Astrocyte of the cerebellum (primary cell): ENCODE measurements at regions not wholly inside any gene's neighbourhood (a gene's known extent, or its start where the extent isn't known, plus 50 kb on each side); places are given as distances from the start of the nearest gene placed in this dataset.

Experiments used
- DNase-seq: peaks from one replicate; pipeline ENCODE4 v3.0.0-alpha.2; 2011; ENCODE audit warnings: low read depth
- H3K4me3 ChIP-seq: 2 replicates; pipeline ENCODE4 v1.5.1; 2011; ENCODE audit warnings: mild to moderate bottlenecking, low read depth, low read length, moderate library complexity
- CTCF ChIP-seq: IDR thresholded peaks from 2 replicates; pipeline ENCODE4 v1.5.1; 2012; ENCODE audit warnings: low read length, low read depth, moderate library complexity, mild to moderate bottlenecking; ENCODE audit errors: missing control alignments
- in situ Hi-C: cut with HindIII; loops from 2 replicates; pipeline ENCODE4 v1.10.0; 2017; ENCODE audit warnings: low sequenced_read_pairs

- in situ Hi-C loops = no loop called here
- no peak overlapping the region for H3K4me3 ChIP-seq
- TF ChIP-seq CTCF = no peak
- no peak for DNase-seq
Observed at GRCh38 chr18:70659036-70659925, 370.4 kb downstream of the SOCS6 start.

GRCh38 chr18:70653671-70654070 lies 364.8 kb downstream of the SOCS6 start:
- H3K4me3 ChIP-seq = no peak overlapping the region
- TF ChIP-seq CTCF = no peak
- in situ Hi-C loops = no loop called here

GRCh38 chr18:70650878-70651277 lies 362.0 kb downstream of the SOCS6 start:
- H3K4me3 ChIP-seq = no peak overlapping the region
- in situ Hi-C loops = no loop called here
- no peak for TF ChIP-seq CTCF
- no peak for DNase-seq

More at GRCh38 chr18:70653671-70654070, 364.8 kb downstream of the SOCS6 start:
- no peak for DNase-seq

- no peak for TF ChIP-seq CTCF
- DNase-seq = no peak
- in situ Hi-C loops = no loop called here
- no peak overlapping the region for H3K4me3 ChIP-seq
Observed at GRCh38 chr18:70649683-70650082, 360.8 kb downstream of the SOCS6 start.

- DNase-seq = no peak
- no peak overlapping the region for H3K4me3 ChIP-seq
- TF ChIP-seq CTCF = no peak
- in situ Hi-C loops = no loop called here
Observed at GRCh38 chr18:70645971-70646370, 357.1 kb downstream of the SOCS6 start.

- no peak for DNase-seq
- no peak for TF ChIP-seq CTCF
- no peak overlapping the region for H3K4me3 ChIP-seq
- in situ Hi-C loops = no loop called here
Observed at GRCh38 chr18:70643812-70644211, 355.0 kb downstream of the SOCS6 start.
